ENCODE measurements at regions not wholly inside any gene's neighbourhood (a gene's known extent, or its start where the extent isn't known, plus 50 kb on each side); places are given as distances from the start of the nearest gene placed in this dataset.
"Not testable (repeated sequence)": the region's sequence is repeated elsewhere in the genome, so short reads cannot be mapped to it uniquely, and the experiment has no call there.

DNA sequence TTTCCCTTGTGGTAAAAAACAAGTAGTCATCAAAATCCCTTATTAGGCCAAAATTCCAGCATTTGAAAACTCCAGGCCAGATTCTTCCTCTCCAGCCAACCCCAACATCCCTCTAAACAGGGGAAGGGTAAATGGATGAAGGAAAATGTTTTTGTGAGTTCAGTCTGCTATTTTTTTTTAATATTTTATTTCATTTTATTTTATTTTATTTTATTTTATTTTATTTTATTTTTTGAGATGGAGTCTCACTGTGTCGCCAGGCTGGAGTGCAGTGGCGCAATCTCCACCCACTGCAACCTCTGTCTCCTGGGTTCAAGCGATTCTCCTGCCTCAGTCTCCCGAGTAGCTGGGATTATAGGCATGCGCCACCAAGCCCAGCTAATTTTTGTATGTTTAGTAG, 74.5 kb upstream of the CHST15 start:
- not testable (repeated sequence) for DNase-seq (ENCODE audit: low spot score)

DNA sequence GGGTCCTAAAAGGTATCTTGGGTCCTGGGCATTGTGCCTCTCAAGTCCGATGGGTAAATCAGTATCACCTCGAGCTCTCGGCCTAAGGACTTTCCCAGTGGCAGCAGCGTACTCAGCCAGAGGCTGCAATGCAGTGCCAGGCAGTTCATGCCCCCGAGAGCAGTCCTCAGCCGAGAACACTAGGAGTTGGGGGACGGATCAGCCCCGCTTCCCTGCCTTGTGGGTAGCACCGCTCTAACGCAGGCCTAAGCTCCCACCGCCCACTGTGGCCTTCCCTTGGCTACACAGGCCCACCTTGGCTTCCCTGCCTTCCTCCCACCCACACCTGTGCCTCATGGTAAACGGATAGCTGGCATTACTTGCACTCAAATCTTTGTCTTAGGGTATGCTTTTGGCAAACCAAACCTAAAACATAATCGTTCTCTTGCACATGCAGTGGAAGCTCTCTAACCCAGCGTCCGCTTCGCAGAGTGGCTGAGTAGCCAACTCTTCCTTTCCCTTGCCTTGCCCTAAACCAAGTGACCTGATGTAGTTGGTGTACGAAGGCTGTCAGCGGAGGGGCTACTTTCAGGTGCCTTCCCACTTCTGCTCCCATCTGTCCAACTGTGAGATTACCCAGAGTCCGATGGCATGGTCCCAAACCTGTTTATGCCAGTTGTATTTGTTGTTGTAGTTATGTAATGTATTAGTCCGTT, 73.2 kb upstream of the CHST15 start:
- DNase-seq (ENCODE audit: low spot score): no peak

DNA sequence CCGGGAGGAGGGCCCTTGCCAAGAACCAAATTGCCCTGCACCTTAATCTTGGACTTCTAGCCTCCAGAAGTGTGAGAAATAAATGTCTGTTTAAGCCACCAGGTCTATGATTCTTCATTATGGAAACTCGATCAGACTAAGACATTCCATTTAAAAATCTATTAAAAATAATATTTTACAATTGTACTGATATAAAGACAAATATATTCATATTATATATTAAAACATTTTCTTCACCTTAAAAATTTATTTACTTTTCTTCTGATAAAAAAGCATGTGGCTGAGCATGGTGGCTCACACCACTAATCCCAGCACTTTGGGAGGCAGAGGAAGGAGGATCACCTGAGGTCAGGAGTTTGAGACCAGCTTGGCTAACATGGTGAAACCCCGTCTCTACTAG, 72.4 kb upstream of the CHST15 start:
- DNase-seq (ENCODE audit: low spot score): no peak

DNA sequence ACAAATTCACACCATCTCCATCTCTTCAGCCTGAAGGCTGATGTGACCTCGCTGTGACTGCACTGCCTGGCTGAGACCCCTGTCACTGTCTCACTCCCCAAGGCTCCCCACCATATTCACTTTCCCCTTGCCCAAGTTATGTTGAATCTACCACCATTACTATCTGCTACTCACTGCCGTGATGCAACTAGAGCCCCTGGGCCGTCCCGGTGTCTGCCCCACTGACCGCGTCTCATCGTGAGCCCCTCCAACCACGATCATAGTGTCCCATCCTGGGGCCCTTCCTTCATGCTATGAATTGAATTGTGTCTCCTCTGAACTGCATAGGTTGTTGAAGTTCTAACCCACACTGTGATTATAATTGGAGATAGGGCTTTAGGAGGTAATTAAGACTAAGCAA, 71.9 kb upstream of the CHST15 start:
- DNase-seq (ENCODE audit: low spot score): no peak

DNA sequence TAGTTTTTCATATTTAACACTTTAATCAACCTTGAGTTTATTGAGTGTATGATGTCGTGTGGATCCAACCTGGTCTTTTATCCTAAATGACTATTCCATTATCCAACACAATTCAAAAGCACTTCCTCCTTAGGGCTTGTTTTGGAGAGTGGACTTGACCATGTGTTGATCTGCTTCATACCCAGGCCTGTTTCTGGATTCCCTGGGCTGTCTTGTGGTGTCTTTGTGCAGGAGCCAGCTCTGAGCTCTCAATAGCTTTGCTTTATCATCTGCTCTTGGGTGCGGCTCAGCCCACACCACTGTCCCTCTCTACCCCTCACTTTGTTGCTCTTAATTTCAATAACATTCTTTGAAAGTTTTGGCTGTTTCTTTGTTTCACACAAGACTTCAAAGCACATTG, 70.9 kb upstream of the CHST15 start:
- DNase-seq (ENCODE audit: low spot score): no peak

DNA sequence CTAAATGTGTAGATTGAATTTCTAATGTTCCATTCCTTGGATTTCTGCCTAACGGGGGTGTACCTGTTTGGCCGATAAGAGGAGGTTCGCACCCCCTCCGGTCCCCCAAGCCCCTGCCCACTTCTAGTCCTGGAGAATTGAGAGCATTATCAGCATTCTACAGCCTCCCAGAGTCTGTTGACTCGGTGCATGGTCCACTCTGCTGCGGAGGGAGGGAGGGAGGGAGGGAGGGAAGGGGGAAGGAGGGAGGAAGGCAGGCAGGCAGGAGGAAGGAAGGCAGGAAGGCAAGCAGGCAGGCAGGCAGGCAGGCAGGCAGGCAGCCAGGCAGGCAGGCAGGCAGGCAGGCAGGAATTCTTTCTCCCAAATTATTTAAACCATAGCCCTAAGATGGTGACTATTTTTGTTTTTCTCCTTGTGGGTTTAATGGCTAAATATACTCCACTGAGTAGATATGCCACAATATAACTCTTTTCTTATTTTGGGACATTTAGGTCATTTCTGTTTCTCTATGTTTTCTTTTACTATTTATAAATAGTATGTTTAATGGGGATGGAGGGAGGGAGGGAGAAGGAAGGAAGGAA, 69.5 kb upstream of the CHST15 start:
- DNase-seq (ENCODE audit: low spot score): no peak

DNA sequence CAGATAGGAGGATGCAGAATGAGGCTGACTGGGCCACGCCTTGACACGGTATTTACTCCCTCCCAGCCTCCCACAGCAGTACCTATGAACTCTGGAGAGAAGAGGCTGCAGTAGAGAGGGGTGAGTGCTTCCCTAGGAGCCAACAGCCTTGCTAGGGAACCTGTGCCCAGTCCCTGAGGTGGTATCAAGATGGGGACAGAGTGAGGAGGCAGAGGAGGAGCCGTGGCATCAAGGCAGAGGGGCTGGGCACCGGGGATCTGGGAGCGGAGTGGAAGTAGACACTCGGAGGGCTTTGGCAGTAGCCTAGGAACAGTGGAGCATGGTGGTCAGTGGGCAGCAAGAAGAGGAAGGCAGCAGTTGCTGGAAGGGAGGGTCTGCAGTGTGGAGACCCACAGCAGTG, 68.7 kb upstream of the CHST15 start:
- DNase-seq (ENCODE audit: low spot score): no peak

DNA sequence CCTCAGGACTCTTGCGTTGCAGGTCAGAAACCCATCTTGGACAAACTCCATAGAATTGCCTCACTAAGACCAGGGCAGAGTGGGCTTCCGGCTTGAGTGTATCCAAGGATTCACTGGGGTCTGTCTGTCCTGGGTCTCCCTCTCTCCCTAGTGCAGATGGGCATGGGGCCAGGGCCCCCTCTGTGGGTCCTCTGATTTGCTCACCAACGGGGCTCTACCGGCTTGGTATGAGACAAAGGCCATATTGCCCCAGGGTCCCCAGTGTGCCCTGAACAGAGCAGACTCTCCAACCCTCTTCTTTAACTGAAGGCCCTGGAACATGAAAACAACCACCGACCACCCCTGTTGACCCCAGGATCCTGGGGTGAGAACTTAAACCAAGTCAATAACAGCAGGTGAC, 68.2 kb upstream of the CHST15 start:
- no peak for DNase-seq (ENCODE audit: low spot score)

DNA sequence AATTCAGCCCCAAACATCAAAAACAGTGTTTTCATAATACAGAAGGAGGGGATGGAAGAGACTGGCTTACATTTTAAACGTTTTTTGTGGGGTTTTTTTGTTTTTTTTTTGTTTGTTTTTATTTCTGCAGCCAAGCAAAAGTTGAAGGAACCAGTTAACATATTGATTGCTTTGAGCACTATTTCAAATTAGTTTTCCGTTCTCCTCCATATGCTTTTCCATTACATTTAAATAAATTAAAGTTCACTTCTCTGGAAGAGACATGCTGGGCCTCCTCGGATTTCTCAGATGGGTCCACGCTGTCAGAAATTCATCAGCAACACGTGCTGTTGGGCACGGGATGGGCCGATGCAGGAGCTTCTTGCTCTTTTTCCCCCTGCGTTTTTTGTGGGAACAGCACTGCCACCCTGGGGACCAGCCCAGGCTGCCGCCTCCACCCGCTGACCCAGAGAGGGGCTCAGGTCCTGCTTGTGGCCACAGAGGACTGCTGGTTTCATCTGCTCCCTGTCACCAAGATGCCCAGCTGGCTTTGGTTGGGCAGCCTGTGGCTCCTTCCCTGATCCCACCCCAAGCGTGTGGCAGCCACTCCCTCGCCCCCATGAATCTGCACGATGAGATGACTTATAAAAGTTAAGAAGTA, 67.7 kb upstream of the CHST15 start:
- DNase-seq (ENCODE audit: low spot score): no peak

DNA sequence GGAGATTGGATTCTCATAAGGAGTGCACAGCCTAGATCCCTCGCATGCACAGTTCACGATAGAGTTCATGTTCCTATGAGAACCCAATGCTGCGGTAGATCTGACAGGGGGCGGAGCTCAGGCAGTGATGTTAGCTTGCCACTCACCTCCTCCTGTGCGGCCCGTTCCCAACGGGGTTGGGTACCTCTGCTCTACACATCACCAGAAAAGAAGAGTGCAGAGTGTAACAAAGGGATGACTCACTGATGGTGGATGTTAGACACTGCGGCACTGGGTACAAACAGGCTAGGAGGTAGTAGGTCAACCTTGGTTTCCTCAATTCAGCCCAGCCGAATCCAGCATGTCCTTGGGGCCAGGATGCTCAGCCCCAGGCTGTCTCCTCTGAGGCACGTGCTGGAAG, 66.8 kb upstream of the CHST15 start:
- DNase-seq (ENCODE audit: low spot score): no peak

DNA sequence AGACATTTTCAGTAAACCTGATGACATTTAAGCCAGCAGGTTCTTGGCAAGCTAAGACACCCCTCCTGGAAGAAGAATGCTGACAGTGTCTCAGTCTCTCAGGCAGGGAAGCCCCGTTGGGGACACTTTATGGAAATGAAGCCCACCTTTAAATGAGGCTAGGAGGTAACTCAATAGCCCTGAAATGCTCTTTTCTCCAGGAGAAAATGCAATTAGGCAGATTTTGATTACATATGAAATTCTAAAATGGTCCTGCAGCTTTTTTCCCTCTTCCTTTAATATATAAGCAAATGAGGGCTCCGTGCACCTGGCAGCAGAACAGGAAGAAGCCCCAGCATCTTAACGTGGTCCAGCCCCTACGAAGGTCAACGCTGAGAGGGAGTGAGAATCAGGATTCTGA, 65.8 kb upstream of the CHST15 start:
- DNase-seq (ENCODE audit: low spot score): no peak

DNA sequence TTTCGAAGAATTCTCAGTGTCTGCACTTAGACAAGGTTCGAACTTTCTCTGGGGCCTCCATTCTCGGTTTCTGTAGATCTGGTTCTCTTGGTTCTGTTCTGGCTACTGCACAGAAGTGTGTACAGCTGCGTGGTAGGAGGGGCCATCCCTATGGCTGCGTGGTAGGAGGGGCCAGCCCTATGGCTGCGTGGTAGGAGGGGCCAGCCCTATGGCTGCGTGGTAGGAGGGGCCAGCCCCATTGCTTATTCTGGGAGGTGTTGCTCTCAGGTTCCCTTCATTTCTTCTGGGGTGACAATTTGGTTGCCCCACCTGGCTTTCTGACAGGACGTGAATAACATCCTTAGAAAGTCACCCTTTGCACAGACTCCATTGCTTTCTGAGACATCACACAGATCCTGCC, 65.2 kb upstream of the CHST15 start:
- no peak for DNase-seq (ENCODE audit: low spot score)

DNA sequence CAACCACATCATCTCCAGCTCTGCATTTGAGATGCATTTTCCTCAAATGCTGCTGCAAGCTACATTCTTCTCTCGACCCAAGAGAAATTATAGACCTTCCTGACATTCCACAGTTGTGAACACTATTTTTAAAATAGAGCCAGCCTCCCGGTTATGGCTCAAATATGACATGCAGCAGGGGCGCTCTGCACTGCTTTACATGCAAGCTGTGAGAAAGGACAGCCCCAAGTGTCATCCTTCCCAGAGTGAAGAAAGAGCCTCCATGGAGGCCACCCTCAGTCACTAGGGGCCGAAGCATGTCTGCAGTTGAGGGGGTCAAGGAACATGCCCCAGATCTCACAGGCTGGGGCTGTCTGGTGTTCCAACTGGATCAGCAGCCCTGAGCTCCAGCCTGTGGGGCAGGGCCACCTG, 63.9 kb upstream of the CHST15 start:
- DNase-seq (ENCODE audit: low spot score): no peak

DNA sequence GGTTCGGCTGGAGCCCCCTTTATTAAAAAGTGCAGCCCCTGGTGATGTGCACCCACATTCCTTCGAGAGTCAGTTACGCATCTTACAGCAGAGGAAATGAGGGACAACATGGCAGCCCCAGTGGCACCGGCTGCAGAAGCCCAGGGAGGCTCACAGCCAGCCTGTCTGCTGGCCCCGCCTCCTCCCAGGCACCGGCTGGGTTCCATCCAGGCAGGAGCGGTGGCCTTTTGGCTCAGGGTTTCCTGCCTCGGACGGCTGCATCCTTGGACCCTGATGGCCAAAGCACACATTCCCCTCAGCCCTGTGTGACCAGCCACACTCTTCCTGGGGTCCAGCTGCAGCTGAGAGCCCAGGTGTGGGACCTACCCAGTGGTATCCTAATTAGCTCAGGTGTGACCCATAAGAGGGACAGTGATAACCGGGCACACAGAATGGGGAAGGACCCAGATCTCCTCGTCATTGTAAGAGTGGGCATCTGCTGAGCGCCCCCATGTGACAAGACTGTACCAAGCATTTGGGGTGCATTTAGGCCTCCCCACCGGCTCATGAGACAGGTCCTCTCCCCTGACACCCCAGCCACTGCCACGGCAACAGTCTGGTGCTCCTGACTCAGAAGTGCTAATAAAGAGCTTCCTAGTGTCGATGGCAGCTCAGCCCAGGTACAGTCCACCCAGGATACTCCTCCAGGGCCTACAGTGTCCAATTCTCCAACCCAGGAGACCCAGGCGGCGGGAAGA, 63.3 kb upstream of the CHST15 start:
- no peak for DNase-seq (ENCODE audit: low spot score)

DNA sequence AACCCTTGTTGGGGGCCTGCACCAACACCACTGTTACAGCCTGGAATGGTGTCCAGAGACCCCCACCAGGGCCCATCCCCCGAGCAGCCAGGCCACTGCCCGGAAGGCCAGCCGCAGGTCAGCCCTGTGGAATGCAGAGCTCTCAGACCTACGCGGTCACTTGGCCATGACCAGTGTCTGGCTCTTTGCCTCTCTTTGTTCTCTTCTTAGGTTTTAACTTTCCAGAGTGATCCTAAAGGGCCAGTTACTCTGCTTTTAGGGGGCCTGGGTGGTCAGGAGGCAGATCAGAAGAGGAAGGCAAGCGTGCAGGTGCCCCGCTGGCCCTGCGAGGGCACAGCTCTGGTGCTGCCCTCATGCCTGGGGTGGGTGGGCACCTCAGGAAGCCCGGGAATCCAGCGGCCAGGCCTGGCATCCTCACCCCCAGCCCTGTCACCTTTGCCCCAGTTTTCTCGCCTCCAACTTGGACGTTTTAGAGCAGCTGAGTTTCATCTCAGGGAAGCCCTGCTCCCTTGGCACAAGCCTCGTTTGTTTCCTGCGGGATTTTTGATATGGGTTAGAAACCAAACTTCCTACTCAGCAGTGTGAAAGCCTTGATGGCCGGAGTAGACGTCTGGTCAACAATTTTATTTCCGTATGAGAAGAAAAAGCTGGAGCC, 62.5 kb upstream of the CHST15 start:
- DNase-seq (ENCODE audit: low spot score): no peak

DNA sequence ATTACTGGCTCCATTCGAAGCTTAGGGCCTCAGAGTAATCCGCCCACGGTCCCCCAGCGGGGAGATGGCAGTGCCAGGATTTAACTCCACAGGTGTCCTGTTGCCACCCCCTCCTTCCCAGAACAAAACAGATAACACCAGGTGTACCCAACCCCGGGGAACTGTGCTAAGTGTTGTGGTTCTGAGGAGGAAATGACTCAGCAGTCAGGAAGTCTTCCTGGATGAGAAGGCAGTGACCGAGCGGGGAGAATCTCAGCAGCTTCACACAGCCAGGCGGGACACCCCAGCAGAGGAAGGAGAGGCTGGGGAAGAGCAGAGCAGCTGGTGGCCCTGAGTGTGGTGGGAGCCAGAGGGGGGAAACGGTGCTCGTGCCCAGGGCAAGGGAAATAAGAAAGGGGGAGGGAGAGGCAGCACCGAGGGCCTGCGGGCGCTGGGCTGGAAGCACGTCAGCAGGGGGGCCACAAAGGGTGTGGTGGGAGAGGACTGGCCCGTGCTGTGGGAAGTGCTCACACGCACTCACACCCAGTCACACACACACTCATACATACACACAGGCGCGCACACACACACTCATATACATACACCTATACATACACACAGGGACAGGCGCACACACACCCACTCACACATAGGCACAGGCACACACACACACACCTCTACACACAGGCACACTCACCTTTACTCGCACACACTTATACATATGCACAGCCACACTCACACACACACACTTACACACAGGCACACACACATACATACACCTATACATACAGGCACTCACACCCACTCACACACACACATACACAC, 59.8 kb upstream of the CHST15 start:
- DNase-seq (ENCODE audit: low spot score): peak; percentile 42

DNA sequence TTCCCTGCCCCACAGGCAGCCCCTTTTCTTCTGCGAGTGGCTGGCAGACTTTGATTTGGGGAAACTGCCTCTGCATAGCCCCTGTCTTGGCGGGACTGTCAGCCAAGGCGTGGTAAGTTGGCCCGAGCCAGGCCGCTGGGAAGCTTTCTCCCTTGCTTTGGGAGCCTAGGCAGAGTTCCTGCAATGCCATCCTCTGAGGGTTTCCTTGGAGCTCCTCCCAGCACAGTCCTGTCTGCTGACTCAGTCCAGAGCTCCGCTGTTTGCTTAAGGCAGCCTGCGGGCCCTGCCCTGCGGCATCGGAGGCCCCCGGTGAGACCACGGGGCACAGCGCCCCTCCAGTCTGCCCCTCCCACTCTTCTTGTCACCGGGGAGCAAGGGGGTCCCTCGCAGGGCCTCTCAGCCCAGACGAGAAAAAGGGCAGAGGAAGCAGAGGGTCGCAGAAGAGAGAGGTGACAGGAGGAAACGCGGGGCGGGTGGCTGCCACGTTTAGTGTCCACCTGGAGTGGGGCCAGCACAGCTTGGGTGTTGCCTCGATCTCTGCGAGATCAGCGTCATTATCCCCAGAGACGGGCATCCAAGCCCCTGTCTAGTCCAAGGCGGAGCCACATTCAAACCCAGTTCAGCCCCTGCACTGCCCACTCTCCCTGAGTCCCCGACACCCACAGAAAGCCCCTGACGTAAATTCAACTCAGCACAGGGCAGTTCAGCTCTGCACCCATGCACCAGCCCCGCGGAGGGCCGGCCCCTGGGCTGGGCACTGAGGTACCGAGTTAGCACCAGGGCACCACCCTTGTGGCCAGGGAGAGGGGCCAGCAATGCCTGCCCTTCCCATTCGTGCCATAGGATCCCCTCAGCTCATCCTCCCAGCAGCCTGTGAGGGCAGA, 59.0 kb upstream of the CHST15 start:
- DNase-seq (ENCODE audit: low spot score): no peak

DNA sequence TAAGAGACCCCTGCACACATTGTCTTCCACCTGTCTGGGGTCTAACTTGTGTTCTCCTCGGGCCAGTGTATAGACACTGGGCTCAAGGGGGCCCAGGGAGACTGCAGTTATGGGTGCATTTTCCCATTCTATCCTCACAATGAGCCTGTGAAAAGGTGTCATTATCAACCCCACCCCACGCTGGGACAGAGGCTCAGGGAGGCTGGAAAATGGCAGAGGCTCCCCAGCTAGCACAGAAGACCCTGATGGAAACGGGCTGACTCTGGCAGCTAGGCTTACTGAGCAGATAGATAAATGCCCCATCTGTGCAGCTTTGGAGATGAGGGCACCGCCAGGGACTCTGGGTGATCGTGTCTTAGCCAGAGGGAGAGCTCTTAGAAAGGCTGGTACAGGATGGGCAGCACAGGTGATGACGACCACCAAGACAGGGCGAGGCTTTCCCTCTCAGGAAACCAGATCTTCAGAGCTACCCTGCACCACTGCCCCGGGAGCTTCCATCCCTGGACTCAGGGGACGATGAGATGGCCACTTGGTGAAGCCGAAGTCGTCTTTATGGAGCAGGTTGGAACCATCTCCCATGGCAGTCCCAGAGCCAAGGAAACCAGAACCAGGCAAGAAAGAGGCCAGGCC, 58.2 kb upstream of the CHST15 start:
- no peak for DNase-seq (ENCODE audit: low spot score)

DNA sequence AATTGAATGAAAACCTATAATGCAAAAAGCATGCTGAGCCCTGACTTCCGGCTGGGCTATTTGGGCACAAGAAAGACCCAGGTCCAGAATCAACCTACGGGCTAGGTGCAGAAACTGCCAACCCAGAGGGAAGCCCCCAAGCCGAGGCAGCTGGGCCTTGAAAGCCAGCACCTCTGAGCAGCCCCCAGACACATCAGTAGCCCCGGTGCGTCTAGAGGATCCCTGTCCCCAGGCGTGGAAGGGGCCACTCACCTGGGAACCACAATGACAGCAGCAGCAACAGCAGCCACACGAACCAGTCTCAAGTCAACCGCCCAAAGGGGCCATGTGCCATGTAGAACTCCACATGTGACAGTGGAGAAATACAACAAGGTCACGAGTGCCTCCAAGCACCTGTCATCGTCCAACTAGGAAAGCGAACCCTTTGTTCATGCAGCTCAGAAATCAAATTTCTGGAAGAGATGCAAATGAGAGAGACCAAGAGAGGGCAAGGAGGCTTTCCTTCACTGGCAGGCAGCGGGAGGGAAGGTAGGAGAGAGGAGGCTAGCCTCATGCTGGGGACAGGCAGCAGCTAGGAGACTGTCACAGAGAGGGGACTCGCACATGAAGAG, 57.5 kb upstream of the CHST15 start:
- no peak for DNase-seq (ENCODE audit: low spot score)

All from SK-N-DZ (cell line).